ENCODE measurements at regions not wholly inside any gene's neighbourhood (a gene's known extent, or its start where the extent isn't known, plus 50 kb on each side); places are given as distances from the start of the nearest gene placed in this dataset.

DNA sequence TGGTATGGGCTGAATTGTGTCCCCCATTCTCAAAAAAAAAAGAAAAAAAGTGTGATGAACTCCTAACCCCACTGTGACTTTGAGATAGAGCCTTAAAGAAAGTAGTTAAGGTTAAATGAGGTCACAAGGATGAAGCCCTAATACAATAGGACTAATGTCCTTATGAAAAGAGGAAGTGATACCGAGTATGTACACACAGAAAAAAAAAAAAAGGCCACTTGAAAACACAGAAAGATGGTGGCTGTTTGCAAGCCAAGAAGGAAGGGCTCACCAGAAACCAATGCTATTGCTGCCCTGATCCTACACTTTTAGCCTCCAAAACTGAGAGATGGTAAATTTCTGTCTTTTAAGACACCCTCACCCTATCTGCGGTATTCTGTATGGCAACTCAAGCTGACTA lies 955.6 kb downstream of the PCDH17 start (continued):
- TF ChIP-seq CBX5 (IDR thresholded peaks at IDR 0.05; ENCODE audit: low read depth) = 0 out of 2 replicates have a peak, but pooled peaks have one; percentile 42
- no peak for TF ChIP-seq ZBTB4 (CRISPR knock-in tag; IDR thresholded peaks at IDR 0.05)
- TF ChIP-seq IRF4 (IDR thresholded peaks at IDR 0.05; ENCODE audit: low read depth, low read length) = peak; percentile 89
- TF ChIP-seq BCL11A (IDR thresholded peaks at IDR 0.05; ENCODE audit: low read depth, low read length) = 0 out of 2 replicates have a peak, but pooled peaks have one; percentile 31
- TF ChIP-seq RELB (IDR thresholded peaks at IDR 0.05; ENCODE audit: low read depth) = 0 out of 2 replicates have a peak, but pooled peaks have one; percentile 63
- peak; percentile 56 for TF ChIP-seq KLF5 (IDR thresholded peaks at IDR 0.05; ENCODE audit: partially characterized antibody)
- TF ChIP-seq BHLHE40 (IDR thresholded peaks at IDR 0.05; ENCODE audit: borderline replicate concordance in 1 of 2, low read depth in 2 of 2, low read length in 1 of 2) = peak; percentile 18 to 46; a peak in 1 of 4 replicates
- TF ChIP-seq BMI1 (IDR thresholded peaks at IDR 0.05; ENCODE audit: borderline replicate concordance) = peak; percentile 54; the same call in 1 of the 2 replicates
- 0 out of 2 replicates have a peak, but pooled peaks have one; percentile 32 for TF ChIP-seq IKZF1 (conservative IDR thresholded peaks at IDR 0.05)
- TF ChIP-seq SRF (IDR thresholded peaks at IDR 0.05; ENCODE audit: low read depth in 2 of 2, low read length in 2 of 2) = no peak
- TF ChIP-seq EP300 (IDR thresholded peaks at IDR 0.05; ENCODE audit: borderline replicate concordance in 1 of 2, control insufficient read depth in 1 of 2, low read depth in 2 of 2, low read length in 2 of 2) = peak; percentile 62 to 91; a peak in 3 of 4 replicates
- TF ChIP-seq RAD21 (IDR thresholded peaks at IDR 0.05; ENCODE audit: insufficient read depth, low read depth, low read length) = no peak
- TF ChIP-seq NR2F1 (conservative IDR thresholded peaks at IDR 0.05) = peak; percentile 93
- TF ChIP-seq MTA2 (IDR thresholded peaks at IDR 0.05; ENCODE audit: low read depth) = peak; percentile 83; the same call in 1 of the 2 replicates
- no peak for TF ChIP-seq LARP7 (IDR thresholded peaks at IDR 0.05)
- TF ChIP-seq YY1 (IDR thresholded peaks at IDR 0.05; ENCODE audit: low read depth, low read length) = peak; percentile 77
- TF ChIP-seq, protein P1, sequence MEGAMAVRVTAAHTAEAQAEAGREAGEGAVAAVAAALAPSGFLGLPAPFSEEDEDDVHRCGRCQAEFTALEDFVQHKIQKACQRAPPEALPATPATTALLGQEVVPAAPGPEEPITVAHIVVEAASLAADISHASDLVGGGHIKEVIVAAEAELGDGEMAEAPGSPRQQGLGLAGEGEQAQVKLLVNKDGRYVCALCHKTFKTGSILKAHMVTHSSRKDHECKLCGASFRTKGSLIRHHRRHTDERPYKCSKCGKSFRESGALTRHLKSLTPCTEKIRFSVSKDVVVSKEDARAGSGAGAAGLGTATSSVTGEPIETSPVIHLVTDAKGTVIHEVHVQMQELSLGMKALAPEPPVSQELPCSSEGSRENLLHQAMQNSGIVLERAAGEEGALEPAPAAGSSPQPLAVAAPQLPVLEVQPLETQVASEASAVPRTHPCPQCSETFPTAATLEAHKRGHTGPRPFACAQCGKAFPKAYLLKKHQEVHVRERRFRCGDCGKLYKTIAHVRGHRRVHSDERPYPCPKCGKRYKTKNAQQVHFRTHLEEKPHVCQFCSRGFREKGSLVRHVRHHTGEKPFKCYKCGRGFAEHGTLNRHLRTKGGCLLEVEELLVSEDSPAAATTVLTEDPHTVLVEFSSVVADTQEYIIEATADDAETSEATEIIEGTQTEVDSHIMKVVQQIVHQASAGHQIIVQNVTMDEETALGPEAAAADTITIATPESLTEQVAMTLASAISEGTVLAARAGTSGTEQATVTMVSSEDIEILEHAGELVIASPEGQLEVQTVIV (IDR thresholded peaks at IDR 0.05; ENCODE audit: borderline replicate concordance, partially characterized antibody) = no peak
- peak; percentile 87; the same call in 1 of the 2 replicates for TF ChIP-seq ESRRA (IDR thresholded peaks at IDR 0.05; ENCODE audit: low read length)
- TF ChIP-seq ZNF384 (IDR thresholded peaks at IDR 0.05; ENCODE audit: borderline replicate concordance, low read depth, low read length) = peak; percentile 99
- TF ChIP-seq ATF2 (IDR thresholded peaks at IDR 0.05; ENCODE audit: low read length) = peak; percentile 53; the same call in 1 of the 2 replicates
